Testis (tissue), 2 donors: ENCODE measurements at regions not wholly inside any gene's neighbourhood (a gene's known extent, or its start where the extent isn't known, plus 50 kb on each side); places are given as distances from the start of the nearest gene placed in this dataset.

Experiments
- CTCF ChIP-seq, 3 experiments: fragments of 450-650 bp in 2 of 3; fragments of 200-600 bp in 1 of 3; sonication (generic) in 1 of 3; IDR thresholded peaks; one replicate each; pipeline ENCODE4 v1.5.1; 2016 to 2019; ENCODE audit warnings: antibody characterized with exemption in 3 of 3, mild to moderate bottlenecking in 2 of 3, moderate library complexity in 1 of 3
- POLR2A ChIP-seq: fragments of 450-650 bp; IDR thresholded peaks from one replicate; pipeline ENCODE4 v1.6.1; 2017; ENCODE audit warnings: antibody characterized with exemption, mild to moderate bottlenecking, moderate library complexity

GRCh38 chr7:156074982-156075615 is 262.8 kb upstream of the SHH start:
- TF ChIP-seq CTCF (IDR thresholded peaks at IDR 0.05) (peak in 2 of 3 experiments; percentile 8 to 23), POLR2A (no peak)
